HAP-1 (cell line): ENCODE measurements at regions not wholly inside any gene's neighbourhood (a gene's known extent, or its start where the extent isn't known, plus 50 kb on each side); places are given as distances from the start of the nearest gene placed in this dataset.

Source experiments
- DNase-seq, 2 experiments: peaks; one replicate each; pipeline ENCODE4 v3.0.0-alpha.2; 2016 to 2020; ENCODE audit warnings: low spot score in 2 of 2
- H3K27me3 ChIP-seq: fragments of 250-450 bp; sonication (Bioruptor Pico); 2 replicates; pipeline ENCODE4 v1.5.1; 2020; ENCODE audit warnings: low read depth, mild to moderate bottlenecking, moderate library complexity
- H3K36me3 ChIP-seq: fragments of 250-450 bp; sonication (Bioruptor Pico); replicated peaks from 2 replicates; pipeline ENCODE4 v1.5.1; 2020; ENCODE audit warnings: mild to moderate bottlenecking
- H3K4me1 ChIP-seq: fragments of 250-450 bp; sonication (Bioruptor Pico); 2 replicates; pipeline ENCODE4 v1.5.1; 2020; ENCODE audit warnings: mild to moderate bottlenecking
- H3K4me3 ChIP-seq: fragments of 250-450 bp; sonication (Bioruptor Pico); 2 replicates; pipeline ENCODE4 v1.5.1; 2020; ENCODE audit warnings: mild to moderate bottlenecking, moderate library complexity
- H3K9me3 ChIP-seq: fragments of 250-450 bp; sonication (Bioruptor Pico); 2 replicates; pipeline ENCODE4 v1.5.1; 2020; ENCODE audit warnings: mild to moderate bottlenecking, moderate library complexity
- in situ Hi-C: fragments of 300-500 bp; cut with MboI; formaldehyde crosslinking; loops from 3 replicates; pipeline ENCODE4 v1.14.3; 2020; ENCODE audit warnings: low sequenced_read_pairs, inconsistent platforms, mixed read lengths

DNA sequence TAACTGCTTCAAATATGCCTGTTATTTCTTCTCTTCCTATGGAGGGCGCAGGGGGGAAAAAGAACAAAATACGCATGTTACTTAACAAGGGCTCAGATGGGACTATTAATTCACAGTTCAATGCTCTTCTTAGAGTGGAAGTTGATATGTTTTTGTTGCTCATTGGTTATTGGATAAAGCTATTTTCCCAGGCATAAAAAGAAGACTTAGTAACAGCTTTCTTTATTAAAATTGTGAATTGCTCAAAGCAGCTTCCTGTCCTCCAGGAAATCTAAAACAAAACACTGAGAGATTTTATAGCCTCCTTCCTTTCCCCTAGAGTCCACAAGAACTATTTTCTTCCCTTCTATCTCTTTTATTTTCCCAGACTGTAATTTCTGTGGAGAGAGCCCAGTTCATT is 180.8 kb downstream of the SH3BP4 start:
- Histone ChIP-seq H3K9me3 (no peaks in the 10 kb centered on the region), H3K4me1 (no peaks in the 10 kb centered on the region), H3K36me3 (no peaks in the 10 kb centered on the region), H3K27me3 (no peaks in the 10 kb centered on the region; the same call in 1 of the 2 replicates), H3K4me3 (no peak overlapping the region)
- in situ Hi-C loops, result loop anchor here (10.0 kb wide), 1 partner anchor 612 kb away; no protein-coding TSS in a partner anchor
- DNase-seq, result no peak

DNA sequence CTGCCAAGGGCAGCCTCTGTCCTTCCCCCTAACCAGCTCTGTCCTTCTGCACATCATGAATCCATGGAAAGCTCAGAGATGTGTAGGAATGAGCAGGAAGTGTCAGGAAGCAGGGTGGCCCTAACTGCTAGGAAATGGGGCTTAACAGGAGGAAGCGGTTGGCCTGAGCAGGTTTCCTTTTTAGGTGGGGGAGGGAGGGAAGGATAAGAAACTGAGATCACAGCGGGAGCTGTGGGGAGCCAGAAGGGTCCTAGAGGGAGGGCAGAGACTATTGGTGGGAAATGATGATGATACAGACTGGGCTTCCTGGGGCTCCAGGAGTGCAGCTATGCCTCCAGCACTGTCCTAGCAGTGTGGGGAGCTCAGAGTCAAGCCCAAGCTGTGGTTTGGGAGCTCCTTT is 182.0 kb downstream of the SH3BP4 start:
- H3K4me1 ChIP-seq, result no peaks in the 10 kb centered on the region
- no peak overlapping the region for H3K4me3 ChIP-seq
- DNase-seq, result no peak
- in situ Hi-C loops, result loop anchor here (10.0 kb wide), 1 partner anchor 611 kb away; no protein-coding TSS in a partner anchor
- H3K27me3 ChIP-seq, result no peaks in the 10 kb centered on the region; the same call in 1 of the 2 replicates
- H3K36me3 ChIP-seq, result no peaks in the 10 kb centered on the region
- no peaks in the 10 kb centered on the region for H3K9me3 ChIP-seq

DNA sequence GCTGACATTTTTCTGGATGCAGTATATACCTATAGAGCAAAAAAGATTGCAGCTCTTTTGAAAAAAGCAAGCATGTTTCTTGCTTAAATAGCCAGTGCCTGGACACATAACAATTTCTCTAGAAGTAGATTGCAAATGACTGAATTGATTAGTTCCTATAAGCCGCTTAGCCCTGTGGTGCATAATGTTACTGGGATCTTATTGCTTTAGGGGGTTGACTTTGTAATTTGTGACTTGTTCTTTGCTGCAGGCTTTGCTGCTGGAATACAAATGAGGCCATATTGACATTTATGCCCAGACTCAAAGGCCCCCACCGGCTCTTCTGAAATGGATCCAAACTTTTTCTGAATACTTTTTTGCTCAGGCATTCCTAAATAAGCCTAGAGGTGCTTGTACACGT is 182.6 kb downstream of the SH3BP4 start:
- in situ Hi-C loops, result loop anchor here (10.0 kb wide), 1 partner anchor 610 kb away; no protein-coding TSS in a partner anchor
- Histone ChIP-seq H3K4me1 (no peaks in the 10 kb centered on the region), H3K9me3 (no peaks in the 10 kb centered on the region), H3K36me3 (no peaks in the 10 kb centered on the region), H3K4me3 (no peak overlapping the region), H3K27me3 (no peaks in the 10 kb centered on the region)
- DNase-seq, result no peak

DNA sequence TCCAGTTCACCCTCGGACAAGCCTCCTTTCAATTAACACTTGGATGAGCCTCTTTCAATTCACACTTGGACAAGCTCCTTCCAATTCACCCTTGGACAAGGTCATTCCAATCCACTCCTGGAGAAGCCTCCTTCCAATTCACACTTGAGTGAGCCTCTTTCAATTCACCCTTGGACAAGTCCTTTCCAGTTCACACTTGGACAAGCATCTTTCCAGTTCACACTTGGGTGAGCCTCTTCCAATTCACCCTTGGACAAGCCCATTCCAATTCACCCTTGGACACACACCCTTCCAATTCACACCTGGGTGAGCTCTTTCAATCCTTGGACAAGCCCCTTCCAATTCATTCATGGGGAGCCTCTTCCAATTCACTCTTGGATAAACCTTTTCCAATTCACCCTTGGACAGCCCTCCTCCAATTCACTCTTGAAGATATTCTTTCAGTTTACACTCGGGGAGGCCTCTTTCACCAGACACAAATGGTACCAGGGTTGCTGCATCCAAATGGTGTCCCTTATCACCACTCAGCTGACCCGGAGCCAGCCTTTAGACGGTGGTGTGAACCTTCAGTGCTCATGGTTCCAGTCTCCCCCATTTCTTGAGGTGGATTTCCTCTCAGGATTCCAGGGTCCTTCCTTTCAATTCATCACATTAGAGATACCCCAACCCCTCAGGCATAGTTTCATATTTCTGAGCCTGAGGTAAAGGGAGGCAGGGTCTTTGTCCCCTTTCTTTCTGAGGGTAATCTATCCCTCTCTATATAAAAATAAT is 183.6 kb downstream of the SH3BP4 start:
- DNase-seq, result no peak
- no peaks in the 10 kb centered on the region for H3K4me1 ChIP-seq
- in situ Hi-C loops, result loop anchor here (10.0 kb wide), 1 partner anchor 609 kb away; no protein-coding TSS in a partner anchor
- no peak overlapping the region for H3K4me3 ChIP-seq
- H3K9me3 ChIP-seq, result no peaks in the 10 kb centered on the region
- no peaks in the 10 kb centered on the region for H3K27me3 ChIP-seq
- no peaks in the 10 kb centered on the region for H3K36me3 ChIP-seq

DNA sequence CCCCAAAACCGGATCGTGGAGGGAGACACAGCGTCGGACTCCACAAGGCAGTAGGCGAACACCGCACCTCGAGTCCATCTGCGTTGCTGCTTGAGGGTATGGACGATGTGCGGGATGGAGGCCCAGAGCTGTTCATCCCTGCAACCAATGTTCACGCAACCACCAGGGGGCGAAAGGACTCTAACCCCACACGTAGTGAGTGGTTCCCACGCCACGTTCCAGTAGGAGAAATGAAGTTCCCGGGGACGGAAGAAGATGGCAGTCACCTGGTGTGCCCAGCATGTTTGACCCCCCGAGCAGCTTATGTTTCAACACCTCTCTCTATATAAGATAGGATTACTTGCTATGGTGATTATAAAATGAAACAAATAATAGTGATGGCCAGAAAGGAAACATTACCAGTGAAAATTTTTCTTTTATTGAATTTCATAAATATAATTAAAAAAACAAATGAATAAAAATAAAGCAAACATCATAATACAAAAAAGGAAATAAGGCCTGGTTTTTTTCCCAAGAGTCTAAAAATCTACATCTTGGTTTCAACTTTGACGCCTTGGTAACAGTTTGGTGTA is 184.3 kb downstream of the SH3BP4 start:
- H3K9me3 ChIP-seq, result no peaks in the 10 kb centered on the region
- H3K36me3 ChIP-seq, result no peaks in the 10 kb centered on the region
- H3K4me3 ChIP-seq, result no peak overlapping the region
- in situ Hi-C loops, result loop anchor here (10.0 kb wide), 1 partner anchor 609 kb away; no protein-coding TSS in a partner anchor
- DNase-seq, result peak; percentile 62 to 88
- H3K27me3 ChIP-seq, result no peaks in the 10 kb centered on the region
- no peaks in the 10 kb centered on the region for H3K4me1 ChIP-seq

DNA sequence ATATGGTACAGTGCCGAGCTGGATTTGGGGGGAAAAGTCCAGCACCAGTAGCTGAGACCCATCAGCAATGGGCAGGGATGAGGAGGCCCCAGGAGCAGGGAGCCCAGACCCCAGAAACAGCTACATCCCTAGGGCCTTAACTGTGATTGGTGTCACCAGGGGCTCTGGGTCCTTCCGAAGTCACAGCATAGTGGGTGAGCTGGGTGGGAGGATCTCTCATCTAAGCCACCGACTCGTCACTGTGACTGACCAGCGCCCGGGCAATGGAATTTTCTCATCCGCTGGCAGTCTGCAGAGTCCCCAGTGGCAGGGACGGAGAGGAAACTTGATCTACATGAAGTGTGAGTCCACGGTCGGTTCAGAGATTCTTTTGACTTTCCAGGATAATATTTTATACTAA is 186.5 kb downstream of the SH3BP4 start:
- Histone ChIP-seq H3K4me1 (no peaks in the 10 kb centered on the region), H3K9me3 (no peaks in the 10 kb centered on the region), H3K36me3 (no peaks in the 10 kb centered on the region), H3K27me3 (no peaks in the 10 kb centered on the region), H3K4me3 (no peak overlapping the region)
- DNase-seq, result no peak
- in situ Hi-C loops, result loop anchor here (10.0 kb wide), 1 partner anchor 606 kb away; no protein-coding TSS in a partner anchor

DNA sequence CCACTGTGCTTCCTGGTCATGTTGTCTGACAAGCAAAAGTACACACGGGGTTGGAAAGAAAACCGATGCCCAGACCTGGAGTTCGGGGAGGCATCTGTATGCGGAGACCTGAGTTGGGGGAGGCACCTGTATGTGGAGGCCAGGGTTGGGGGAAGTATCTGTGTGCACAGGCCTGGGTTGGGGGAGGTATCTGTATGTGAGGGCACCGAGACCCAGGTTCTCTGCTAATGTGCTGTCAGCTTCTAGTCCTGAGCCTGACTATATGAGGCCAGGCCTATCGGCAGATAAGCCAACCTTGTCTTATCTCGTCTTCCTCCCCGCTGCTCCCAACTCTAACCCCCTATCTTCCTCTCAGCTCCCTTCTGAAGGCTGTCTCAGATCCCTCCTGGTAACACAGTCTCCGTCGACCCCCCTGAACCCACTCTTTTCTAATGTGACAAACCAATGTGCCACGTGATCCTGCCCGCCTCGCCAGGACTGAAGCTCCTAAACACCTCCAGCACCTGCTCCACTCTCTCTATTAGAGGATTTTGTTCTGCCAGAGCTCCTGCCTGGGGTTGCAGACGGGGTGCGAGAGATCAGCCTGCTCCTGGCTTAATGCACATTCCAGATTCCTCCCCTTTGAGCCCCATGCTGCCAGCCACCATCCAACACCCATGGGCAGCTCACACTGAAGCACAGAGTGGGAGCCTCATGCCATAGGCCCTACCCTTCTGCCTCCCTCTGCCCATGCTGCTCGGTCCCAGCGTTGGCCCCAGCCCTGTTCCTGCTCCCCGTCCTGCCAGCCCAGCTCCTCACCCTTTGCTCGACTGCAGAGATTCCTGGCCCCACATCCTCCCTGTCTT is 188.4 kb downstream of the SH3BP4 start:
- in situ Hi-C loops, result loop anchor here (10.0 kb wide), 2 partner anchors 445 to 605 kb away; no protein-coding TSS in a partner anchor
- Histone ChIP-seq H3K4me1 (no peaks in the 10 kb centered on the region), H3K27me3 (no peaks in the 10 kb centered on the region), H3K9me3 (no peaks in the 10 kb centered on the region), H3K36me3 (no peaks in the 10 kb centered on the region), H3K4me3 (no peak overlapping the region)
- no peak for DNase-seq

DNA sequence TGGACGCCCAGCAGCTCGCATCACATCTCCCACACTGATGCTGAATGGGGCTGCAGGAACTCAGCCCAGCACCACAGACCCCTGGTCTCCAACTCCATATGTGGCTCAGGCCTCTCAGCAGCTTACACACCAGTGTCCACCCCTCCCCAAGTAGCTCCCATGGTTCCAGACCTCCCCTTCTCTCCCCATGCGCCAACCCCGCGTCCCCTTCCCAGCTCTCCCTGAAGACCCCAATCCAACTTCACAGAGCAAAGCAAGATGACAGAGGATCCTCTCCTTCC is 188.9 kb downstream of the SH3BP4 start:
- DNase-seq, result no peak
- H3K36me3 ChIP-seq, result no peaks in the 10 kb centered on the region
- no peaks in the 10 kb centered on the region for H3K4me1 ChIP-seq
- in situ Hi-C loops, result loop anchor here (10.0 kb wide), 1 partner anchor 444 kb away; no protein-coding TSS in a partner anchor
- H3K9me3 ChIP-seq, result no peaks in the 10 kb centered on the region
- no peak overlapping the region for H3K4me3 ChIP-seq
- no peaks in the 10 kb centered on the region for H3K27me3 ChIP-seq

DNA sequence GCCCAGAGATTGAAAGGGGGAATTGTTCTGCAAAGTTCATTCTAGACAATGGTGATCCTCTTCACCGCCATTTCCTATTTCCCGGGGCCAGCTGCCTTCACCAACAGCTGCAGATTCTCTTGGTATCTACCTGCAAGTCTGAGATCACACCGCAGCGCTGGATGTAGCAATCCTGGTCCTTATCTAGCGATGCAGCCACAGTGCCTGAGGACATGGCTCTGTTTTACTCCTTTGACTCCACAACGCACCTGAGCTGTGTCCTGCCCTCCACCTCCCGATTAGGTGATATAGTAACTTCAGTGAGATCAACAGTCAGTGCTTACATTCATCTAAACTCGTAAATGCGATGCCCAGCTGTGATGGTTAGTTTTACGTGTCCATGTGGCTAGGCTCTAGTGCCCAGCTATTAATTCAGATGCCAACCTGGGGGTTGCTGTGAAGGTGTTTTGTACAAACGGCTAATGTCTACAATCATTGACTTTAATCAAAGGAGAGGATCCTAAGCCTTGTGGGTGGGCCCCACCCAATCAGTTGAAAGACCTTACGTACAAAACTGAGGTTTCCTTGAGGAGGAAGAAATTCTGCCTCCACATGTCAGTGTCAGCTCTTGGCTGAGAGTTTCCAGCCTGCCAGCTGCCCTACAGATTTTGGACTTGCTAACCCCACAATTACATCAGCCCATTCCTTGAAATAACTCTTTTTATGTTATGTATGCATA is 189.8 kb downstream of the SH3BP4 start:
- Histone ChIP-seq H3K4me1 (no peaks in the 10 kb centered on the region), H3K27me3 (no peaks in the 10 kb centered on the region), H3K36me3 (no peaks in the 10 kb centered on the region), H3K9me3 (no peaks in the 10 kb centered on the region), H3K4me3 (no peak overlapping the region)
- in situ Hi-C loops, result loop anchor here (10.0 kb wide), 1 partner anchor 443 kb away; no protein-coding TSS in a partner anchor
- DNase-seq, result no peak

DNA sequence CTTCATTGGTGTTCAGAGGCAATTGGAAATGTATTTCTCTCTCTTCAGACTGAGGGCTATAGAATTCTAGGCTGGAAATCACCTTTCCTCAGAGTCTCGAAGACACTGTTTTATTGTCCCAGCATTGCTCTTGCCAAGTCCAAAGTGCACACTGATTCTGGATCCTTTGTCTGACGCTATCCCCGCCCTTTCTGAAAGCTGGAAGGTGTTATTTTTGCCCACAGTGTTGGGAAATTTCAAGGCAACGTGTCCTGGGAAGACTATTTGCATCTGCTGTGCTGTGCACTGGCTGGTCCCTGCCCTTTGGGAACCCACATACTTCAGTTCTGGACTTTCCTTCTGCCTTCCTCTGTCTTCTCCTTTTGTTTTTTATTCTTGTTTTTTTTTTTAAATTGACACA is 190.8 kb downstream of the SH3BP4 start:
- H3K27me3 ChIP-seq, result peaks cover under 1% of the 10 kb centered on the region; the same call in 1 of the 2 replicates
- in situ Hi-C loops, result loop anchor here (10.0 kb wide), 1 partner anchor 442 kb away; no protein-coding TSS in a partner anchor

DNA sequence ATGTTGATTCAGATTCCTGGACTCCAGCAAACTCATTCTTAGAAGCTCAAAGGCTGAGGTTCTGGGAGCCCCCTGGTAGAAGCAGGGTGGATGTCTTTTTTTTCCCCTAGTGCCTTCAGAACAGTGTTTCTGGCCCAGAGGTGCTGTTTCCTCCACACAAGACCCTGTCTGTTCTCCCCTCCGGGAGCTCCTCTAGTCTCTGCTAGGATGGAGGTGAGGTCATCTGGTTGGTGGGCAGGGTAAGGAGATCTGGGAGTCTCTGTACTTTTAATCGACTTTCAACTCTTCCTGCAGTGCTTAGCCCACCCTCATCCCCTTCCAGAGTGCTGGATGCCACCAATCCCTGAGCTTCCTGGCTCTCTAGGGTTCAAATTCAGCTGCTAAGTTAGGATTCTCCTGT is 192.0 kb downstream of the SH3BP4 start:
- Histone ChIP-seq H3K27me3 (peaks cover 6% of the 10 kb centered on the region; the same call in 1 of the 2 replicates), H3K9me3 (no peaks in the 10 kb centered on the region), H3K4me3 (no peak overlapping the region), H3K36me3 (no peaks in the 10 kb centered on the region), H3K4me1 (no peaks in the 10 kb centered on the region)
- in situ Hi-C loops, result loop anchor here (10.0 kb wide), 1 partner anchor 441 kb away; no protein-coding TSS in a partner anchor
- no peak for DNase-seq

More for the DNA sequence above, 190.8 kb downstream of the SH3BP4 start:
- Histone ChIP-seq H3K4me1 (no peaks in the 10 kb centered on the region), H3K36me3 (no peaks in the 10 kb centered on the region), H3K9me3 (no peaks in the 10 kb centered on the region), H3K4me3 (no peak overlapping the region)
- DNase-seq, result no peak

DNA sequence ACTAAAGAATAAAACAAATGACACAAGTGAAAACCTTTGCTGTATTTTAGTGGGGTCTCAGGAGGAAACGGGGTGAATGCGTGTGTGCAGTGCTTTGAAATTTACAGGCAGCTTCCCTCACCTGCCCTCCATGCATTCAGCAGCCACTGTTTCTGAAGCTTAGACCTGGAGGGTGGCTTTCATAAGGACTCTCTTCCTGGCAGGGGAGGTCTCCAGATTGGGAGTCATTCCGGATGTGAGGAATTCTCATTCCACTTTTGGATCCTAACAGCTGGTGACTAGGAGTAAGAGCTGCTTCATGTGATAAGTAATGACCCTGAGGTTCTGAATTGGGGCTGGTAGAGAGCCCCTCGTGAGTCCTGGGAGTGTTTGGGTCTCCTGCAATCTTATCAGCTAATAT is 192.5 kb downstream of the SH3BP4 start:
- peaks cover 6% of the 10 kb centered on the region; the same call in 1 of the 2 replicates for H3K27me3 ChIP-seq
- no peaks in the 10 kb centered on the region for H3K9me3 ChIP-seq
- in situ Hi-C loops, result loop anchor here (10.0 kb wide), 1 partner anchor 441 kb away; no protein-coding TSS in a partner anchor
- DNase-seq, result no peak
- no peaks in the 10 kb centered on the region for H3K4me1 ChIP-seq
- no peak overlapping the region for H3K4me3 ChIP-seq
- H3K36me3 ChIP-seq, result no peaks in the 10 kb centered on the region

DNA sequence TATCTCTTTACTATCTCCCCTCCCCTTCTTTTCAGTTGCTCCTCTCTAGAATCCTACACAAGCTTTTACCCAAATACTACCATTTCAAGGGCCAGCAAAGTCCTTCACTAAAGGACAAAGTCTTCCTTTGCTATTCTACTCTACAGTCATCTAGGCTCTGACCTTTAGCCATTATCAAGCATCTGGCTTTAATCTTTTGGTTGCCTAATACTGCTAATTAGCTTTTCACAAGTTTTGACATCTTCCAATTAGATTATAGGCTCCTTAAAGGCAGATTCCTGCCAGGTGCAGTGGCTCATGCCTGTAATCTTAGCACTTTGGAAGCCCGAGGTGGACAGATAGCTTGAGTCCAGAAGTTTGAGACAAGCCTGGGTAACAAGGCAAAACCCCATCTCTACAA is 194.4 kb downstream of the SH3BP4 start:
- in situ Hi-C loops, result loop anchor here (10.0 kb wide), 1 partner anchor 439 kb away; no protein-coding TSS in a partner anchor
- no peaks in the 10 kb centered on the region for H3K36me3 ChIP-seq
- no peaks in the 10 kb centered on the region for H3K9me3 ChIP-seq
- H3K27me3 ChIP-seq, result peaks cover 6% of the 10 kb centered on the region; the same call in 1 of the 2 replicates
- DNase-seq, result no peak
- no peaks in the 10 kb centered on the region for H3K4me1 ChIP-seq
- no peak overlapping the region for H3K4me3 ChIP-seq
